ENCODE measurements at regions not wholly inside any gene's neighbourhood (a gene's known extent, or its start where the extent isn't known, plus 50 kb on each side); places are given as distances from the start of the nearest gene placed in this dataset.
"Not testable (repeated sequence)": the region's sequence is repeated elsewhere in the genome, so short reads cannot be mapped to it uniquely, and the experiment has no call there.

- DNase-seq (ENCODE audit: low read depth, low spot score) = no peak
Measured at GRCh38 chr3:83251490-83251889, 1490.0 kb upstream of the GBE1 start.

- no peak for DNase-seq (ENCODE audit: low read depth, low spot score)
Measured at GRCh38 chr3:83250613-83251012, 1489.2 kb upstream of the GBE1 start.

GRCh38 chr3:83248454-83248853, 1487.0 kb upstream of the GBE1 start:
- DNase-seq (ENCODE audit: low read depth, low spot score) = no peak

GRCh38 chr3:83235180-83235814, 1473.9 kb upstream of the GBE1 start:
- DNase-seq (ENCODE audit: low read depth, low spot score) = no peak

GRCh38 chr3:83233715-83234114, 1472.3 kb upstream of the GBE1 start:
- no peak for DNase-seq (ENCODE audit: low read depth, low spot score)

GRCh38 chr3:83230841-83231240, 1469.4 kb upstream of the GBE1 start:
- DNase-seq (ENCODE audit: low read depth, low spot score) = no peak

DNA sequence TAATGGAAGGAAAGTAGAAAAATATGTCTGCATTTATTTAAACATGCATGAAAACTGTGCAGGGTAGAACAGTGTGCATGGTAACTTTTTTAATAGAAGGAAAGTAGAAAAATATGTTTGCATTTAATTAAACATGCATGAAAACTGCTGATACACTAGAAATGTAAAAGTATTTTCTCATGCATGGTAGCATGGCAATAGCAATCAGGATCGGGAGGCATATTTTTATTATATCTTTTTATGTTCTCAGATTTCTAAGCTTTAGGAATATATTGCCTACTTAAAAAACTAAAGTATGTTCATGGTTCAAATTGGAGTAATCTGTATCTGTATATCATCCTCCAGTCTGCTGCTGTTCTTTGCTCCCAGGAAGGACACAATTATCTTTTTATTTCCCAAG, 1468.9 kb upstream of the GBE1 start:
- DNase-seq (ENCODE audit: low read depth, low spot score) = no peak

- peak; percentile 2 for DNase-seq (ENCODE audit: low read depth, low spot score)
Measured at GRCh38 chr3:83226751-83227150, 1465.3 kb upstream of the GBE1 start.

GRCh38 chr3:83224101-83224868, 1462.8 kb upstream of the GBE1 start:
- peak; percentile 7 for DNase-seq (ENCODE audit: low read depth, low spot score)

DNA sequence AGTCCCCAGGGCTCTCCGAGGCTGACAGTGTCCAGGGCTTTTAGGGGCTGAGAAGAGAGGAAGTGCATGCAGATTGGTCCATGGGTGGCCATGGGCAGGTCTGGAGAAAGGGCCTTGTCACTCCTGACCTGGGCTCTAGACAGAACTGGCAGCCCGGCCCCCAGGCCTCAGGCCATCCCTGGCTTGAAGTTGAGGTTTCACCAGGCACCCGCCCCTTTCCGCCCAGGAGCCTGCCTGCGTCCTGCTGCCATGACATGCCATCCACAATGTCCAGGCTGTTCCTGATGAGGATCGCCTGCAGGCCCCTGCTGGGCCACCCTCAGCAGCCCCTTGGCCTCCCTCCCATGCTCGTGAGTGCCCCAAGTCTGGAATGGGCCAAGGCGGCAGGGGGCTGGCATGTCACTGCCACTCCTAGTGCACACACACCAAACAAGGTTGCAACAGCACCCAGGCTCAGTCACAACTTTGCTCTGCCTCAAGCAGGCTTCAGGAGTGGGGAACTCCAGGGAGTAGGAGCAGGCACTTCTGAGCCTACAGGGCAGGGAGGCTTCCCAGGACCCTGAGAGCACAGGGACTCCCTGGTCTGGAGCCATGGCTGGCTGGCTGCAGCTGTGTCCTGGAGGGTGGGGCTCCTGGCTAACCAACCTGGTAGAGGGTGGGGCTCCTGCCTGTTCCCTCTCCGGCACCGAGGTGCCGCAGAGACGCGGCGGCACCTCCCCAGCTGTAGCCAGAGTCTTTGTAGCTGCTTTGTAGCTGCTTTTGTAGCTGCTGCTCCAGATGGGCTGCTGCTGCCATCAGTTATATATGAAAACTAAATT, 1457.1 kb upstream of the GBE1 start:
- DNase-seq (ENCODE audit: low read depth, low spot score) = no peak

DNA sequence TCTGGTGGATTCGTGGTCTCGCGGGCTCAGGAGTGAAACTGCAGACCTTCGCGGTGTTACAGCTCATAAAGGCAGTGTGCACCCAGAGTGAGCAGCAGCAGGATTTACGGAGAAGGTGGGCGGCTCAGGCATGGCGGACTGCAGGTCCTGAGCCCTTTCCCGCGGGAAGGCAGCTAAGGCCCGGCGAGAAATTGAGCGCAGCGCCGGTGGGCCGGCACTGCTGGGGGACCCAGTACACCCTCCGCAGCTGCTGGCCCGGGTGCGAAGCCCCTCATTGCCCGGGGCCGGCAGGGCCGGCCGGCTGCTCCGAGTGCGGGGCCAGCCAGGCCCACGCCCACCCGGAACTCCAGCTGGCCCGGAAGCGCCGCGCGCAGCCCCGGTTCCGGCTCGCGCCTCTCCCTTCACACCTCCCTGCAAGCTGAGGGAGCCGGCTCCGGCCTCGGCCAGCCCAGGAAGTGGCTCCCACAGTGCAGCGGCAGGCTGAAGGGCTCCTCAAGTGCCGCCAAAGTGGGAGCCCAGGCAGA, 1456.2 kb upstream of the GBE1 start:
- not testable (repeated sequence) for DNase-seq (ENCODE audit: low read depth, low spot score)

- DNase-seq (ENCODE audit: low read depth, low spot score) = no peak
Measured at GRCh38 chr3:83216919-83217594, 1455.6 kb upstream of the GBE1 start.

- no peak for DNase-seq (ENCODE audit: low read depth, low spot score)
Measured at GRCh38 chr3:83195243-83195642, 1433.8 kb upstream of the GBE1 start.

DNA sequence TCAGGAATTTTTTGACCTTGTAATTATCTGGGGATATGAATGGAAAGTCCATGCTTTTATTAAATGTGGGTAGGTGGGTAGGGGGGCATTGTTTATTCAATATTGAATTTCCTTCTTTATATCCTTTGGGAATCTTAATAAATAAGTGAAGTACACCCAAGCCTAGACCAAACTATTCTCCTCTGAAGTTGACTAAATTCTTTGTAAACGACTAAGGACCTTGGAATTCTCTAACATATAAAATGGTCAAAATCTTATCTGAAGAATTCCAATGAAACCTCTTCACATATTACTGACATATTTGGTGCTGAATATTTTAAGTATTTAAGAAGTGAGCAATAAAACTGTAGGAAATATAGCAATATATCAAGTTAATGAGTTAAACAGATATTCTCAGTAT, 1432.1 kb upstream of the GBE1 start:
- peak; percentile 29 for DNase-seq (ENCODE audit: low read depth, low spot score)

- DNase-seq (ENCODE audit: low read depth, low spot score) = no peak
Measured at GRCh38 chr3:83189634-83190033, 1428.2 kb upstream of the GBE1 start.

GRCh38 chr3:83169473-83169872, 1408.0 kb upstream of the GBE1 start:
- DNase-seq (ENCODE audit: low read depth, low spot score) = no peak

DNA sequence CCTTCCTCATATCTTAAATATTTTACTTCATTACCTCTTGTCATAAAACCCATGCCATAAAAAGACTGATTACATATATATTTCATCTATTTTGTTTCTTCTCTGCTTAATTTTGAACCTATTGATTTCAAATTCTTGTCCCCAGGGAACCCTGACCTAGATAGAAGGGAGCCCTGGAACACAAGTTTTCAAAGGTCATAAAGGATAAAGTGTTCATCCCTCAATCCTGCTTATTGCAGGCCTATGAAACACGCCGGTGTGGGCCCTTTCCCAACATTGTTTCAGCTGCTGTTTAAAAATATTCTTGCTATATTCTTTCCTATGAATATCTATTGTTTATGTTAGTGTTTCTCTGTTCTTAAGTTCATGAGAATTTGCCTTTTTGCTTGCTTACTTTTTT, 1389.5 kb upstream of the GBE1 start:
- DNase-seq (ENCODE audit: low read depth, low spot score) = no peak

- DNase-seq (ENCODE audit: low read depth, low spot score) = no peak
Measured at GRCh38 chr3:83140983-83141382, 1379.5 kb upstream of the GBE1 start.

- DNase-seq (ENCODE audit: low read depth, low spot score) = no peak
Measured at GRCh38 chr3:83131236-83131635, 1369.8 kb upstream of the GBE1 start.

GRCh38 chr3:83122774-83123350, 1361.4 kb upstream of the GBE1 start:
- no peak for DNase-seq (ENCODE audit: low read depth, low spot score)

DNA sequence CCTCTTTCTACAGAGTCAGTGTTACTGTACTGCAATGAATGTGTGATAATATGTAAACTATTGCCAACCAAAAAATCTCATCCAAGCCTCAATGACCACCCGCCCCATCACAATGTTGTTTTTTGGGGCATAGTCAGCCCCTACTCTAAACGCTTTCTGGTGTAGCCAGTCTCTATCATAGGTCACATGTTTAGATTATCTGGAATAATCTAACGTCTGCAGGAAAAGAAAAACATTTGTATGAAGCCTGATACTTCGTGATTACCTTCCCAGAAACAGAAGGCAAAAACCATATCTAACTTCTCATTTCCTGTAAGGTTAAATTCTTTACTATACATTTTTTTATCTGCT, 1331.8 kb upstream of the GBE1 start:
- DNase-seq (ENCODE audit: low read depth, low spot score) = no peak
